B cell (primary cell): ENCODE measurements at regions not wholly inside any gene's neighbourhood (a gene's known extent, or its start where the extent isn't known, plus 50 kb on each side); places are given as distances from the start of the nearest gene placed in this dataset.

Experiments
- EZH2 ChIP-seq: IDR thresholded peaks from 2 replicates; pipeline ENCODE4 v1.6.1; 2012; ENCODE audit warnings: borderline replicate concordance, low read depth, mild to moderate bottlenecking, moderate library complexity, low read length; ENCODE audit not compliant: insufficient read depth, poor library complexity, severe bottlenecking
- TF ChIP-seq, protein P1 (sequence below): fragments of 200-600 bp; IDR thresholded peaks from one replicate; pipeline ENCODE4 v1.8.0; 2022; ENCODE audit warnings: antibody characterized with exemption, mild to moderate bottlenecking

DNA sequence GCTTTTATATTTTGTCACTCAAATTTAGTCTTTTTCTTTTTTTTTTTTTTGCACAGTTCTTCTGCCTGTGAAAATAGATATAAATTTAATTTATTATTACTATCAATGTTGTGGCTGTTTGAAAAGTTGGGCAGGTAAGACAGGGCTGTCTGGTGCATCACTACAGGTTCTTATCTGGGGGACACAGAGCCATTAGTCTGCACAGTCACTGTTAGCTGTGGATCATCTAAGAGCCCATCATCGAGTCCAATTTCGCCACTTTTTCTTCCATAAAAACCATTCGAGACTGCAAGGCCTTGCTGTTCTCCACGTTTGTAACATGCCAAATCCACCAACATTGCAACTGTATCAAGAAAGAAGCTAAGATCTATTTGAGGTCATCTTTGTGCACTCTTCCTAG lies 325.6 kb upstream of the UMPS start:
- TF ChIP-seq, protein P1, sequence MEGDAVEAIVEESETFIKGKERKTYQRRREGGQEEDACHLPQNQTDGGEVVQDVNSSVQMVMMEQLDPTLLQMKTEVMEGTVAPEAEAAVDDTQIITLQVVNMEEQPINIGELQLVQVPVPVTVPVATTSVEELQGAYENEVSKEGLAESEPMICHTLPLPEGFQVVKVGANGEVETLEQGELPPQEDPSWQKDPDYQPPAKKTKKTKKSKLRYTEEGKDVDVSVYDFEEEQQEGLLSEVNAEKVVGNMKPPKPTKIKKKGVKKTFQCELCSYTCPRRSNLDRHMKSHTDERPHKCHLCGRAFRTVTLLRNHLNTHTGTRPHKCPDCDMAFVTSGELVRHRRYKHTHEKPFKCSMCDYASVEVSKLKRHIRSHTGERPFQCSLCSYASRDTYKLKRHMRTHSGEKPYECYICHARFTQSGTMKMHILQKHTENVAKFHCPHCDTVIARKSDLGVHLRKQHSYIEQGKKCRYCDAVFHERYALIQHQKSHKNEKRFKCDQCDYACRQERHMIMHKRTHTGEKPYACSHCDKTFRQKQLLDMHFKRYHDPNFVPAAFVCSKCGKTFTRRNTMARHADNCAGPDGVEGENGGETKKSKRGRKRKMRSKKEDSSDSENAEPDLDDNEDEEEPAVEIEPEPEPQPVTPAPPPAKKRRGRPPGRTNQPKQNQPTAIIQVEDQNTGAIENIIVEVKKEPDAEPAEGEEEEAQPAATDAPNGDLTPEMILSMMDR: no peak
- no peak for TF ChIP-seq EZH2
